ENCODE measurements at regions not wholly inside any gene's neighbourhood (a gene's known extent, or its start where the extent isn't known, plus 50 kb on each side); places are given as distances from the start of the nearest gene placed in this dataset.

DNA sequence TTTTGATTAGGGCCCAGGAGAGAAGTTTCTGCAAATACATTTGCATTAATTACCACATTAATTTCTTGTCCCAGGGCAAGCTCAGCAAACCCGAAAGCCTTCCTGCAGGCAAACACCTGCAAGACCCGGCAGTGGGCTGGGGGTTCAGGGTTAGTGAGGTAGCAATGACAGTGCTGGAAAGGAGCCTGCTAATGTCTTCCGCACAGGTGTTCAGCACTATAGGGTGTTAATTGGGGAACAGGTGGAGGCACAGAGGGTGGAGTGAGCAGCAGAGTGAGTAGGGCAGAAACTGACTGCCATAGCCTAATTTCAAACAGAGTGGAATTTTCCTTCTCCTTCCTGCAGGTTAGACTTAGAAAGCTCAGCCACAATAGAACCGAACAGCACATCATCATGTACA lies 50.9 kb upstream of the UBASH3B start:
- no peaks in the 10 kb centered on the region for H3K36me3 ChIP-seq (ENCODE audit: insufficient read depth, low read length)
- no peak overlapping the region for H3K9ac ChIP-seq (ENCODE audit: insufficient read length)
- H3K9me3 ChIP-seq (ENCODE audit: low read depth, low read length), result no peaks in the 10 kb centered on the region
- no peak for TF ChIP-seq POLR2AphosphoS5 (IDR thresholded peaks at IDR 0.05; ENCODE audit: borderline replicate concordance, low read depth, low read length)
- no peak for TF ChIP-seq EZH2 (IDR thresholded peaks at IDR 0.05)
- TF ChIP-seq FOXP2 (optimal IDR thresholded peaks at IDR 0.05; ENCODE audit: control extremely low read depth, extremely low read length, insufficient read depth), result no peak
- H3K27ac ChIP-seq, result no peak overlapping the region
- DNase-seq (ENCODE audit: low read depth, low spot score), result no peak
- no peak overlapping the region for H3K4me3 ChIP-seq

DNA sequence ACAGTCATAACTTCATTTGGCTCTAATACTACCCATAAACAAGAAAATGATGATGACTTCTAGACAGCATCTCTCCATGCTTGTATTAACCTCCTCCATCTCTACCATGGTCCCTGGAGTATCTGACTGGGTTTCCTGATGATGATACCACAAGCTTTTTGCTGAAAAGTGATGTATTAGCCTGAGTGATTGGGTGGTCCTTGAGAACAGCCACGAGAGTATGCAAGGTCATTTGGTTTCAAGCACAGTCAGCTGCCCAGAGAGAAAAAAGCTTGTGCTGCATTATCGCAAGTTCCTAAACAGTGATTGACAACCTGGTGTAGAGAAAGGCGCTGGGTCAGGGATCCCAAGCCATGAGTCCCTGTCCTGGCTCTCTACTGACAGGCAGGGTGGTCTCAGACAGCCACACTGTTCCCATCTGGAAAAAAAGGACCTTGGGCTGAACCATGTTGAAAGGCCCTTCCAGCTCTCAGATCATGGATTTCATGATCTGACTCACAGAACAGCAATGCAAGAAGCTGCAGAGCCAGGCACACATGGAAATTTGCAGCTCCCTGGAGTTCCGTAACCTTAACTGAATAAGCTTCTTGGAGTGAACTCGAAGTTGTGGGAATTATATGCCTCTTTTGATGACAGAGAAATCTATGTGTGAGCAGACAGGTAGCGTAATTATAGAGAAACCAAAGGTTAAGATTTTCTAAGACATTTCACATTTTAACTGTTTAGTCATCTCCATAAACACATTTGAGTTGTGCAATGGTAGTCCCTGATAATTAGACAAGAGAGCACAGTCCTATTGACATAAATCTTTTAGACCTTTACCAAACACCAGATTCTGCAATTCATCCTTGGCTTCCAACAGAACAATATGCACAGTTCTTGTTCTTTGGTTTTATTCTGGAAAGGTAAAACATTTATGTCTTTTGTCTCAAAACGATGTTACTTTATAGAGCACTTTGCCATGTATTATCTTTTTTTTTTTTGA lies 54.1 kb upstream of the UBASH3B start:
- TF ChIP-seq EZH2 (IDR thresholded peaks at IDR 0.05) (no peak), FOXP2 (optimal IDR thresholded peaks at IDR 0.05; ENCODE audit: control extremely low read depth, extremely low read length, insufficient read depth) (no peak), POLR2AphosphoS5 (IDR thresholded peaks at IDR 0.05; ENCODE audit: borderline replicate concordance, low read depth, low read length) (no peak)
- Histone ChIP-seq H3K27ac (no peak overlapping the region), H3K9ac (ENCODE audit: insufficient read length) (no peak overlapping the region), H3K9me3 (ENCODE audit: low read depth, low read length) (no peaks in the 10 kb centered on the region), H3K4me3 (no peak overlapping the region), H3K36me3 (ENCODE audit: insufficient read depth, low read length) (no peaks in the 10 kb centered on the region)
- DNase-seq (ENCODE audit: low read depth, low spot score), result no peak

DNA sequence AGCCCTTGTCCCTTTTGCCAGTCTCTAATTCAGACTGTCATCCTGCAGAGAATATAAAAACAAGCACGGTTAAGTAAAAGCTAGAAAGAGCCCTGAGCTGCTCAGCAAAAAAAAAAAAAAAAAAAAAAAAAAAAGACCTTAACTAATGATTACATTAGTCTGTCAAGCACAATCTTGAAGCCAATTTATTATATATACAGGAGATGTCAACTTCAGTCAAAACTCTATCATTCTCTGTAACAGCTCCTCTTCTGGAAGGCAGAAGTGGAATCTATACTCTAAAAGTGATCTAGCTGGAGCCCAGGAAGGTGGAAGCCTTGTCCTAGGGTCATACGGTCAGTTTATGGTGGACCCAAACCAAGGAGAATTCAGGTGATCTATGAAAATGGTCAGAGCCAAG lies 55.2 kb upstream of the UBASH3B start:
- H3K9me3 ChIP-seq (ENCODE audit: low read depth, low read length), result no peaks in the 10 kb centered on the region
- H3K9ac ChIP-seq (ENCODE audit: insufficient read length), result no peak overlapping the region
- TF ChIP-seq POLR2AphosphoS5 (IDR thresholded peaks at IDR 0.05; ENCODE audit: borderline replicate concordance, low read depth, low read length), result no peak
- TF ChIP-seq EZH2 (IDR thresholded peaks at IDR 0.05), result no peak
- no peak for TF ChIP-seq FOXP2 (optimal IDR thresholded peaks at IDR 0.05; ENCODE audit: control extremely low read depth, extremely low read length, insufficient read depth)
- no peak for DNase-seq (ENCODE audit: low read depth, low spot score)
- H3K36me3 ChIP-seq (ENCODE audit: insufficient read depth, low read length), result no peaks in the 10 kb centered on the region
- H3K27ac ChIP-seq, result no peak overlapping the region
- H3K4me3 ChIP-seq, result no peak overlapping the region

DNA sequence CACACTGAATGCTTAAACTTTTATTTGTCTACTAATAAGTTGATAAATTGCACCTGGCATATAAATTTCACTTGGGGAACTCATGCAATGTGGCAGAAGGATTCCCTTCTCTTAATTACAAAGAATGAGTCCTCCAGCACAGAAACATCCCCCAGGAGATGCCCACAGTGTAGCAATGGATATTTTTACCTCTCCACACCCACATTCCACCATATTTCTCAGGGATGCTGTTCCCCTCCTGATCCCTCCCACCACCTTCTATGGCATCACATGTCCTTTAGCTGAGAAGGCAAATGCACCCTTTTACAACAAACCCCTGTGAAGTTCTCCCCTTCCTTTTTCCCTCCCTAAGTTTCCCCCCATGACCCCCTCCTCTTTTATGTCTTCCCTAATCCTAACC lies 56.1 kb upstream of the UBASH3B start:
- TF ChIP-seq POLR2AphosphoS5 (IDR thresholded peaks at IDR 0.05; ENCODE audit: borderline replicate concordance, low read depth, low read length), result no peak

DNA sequence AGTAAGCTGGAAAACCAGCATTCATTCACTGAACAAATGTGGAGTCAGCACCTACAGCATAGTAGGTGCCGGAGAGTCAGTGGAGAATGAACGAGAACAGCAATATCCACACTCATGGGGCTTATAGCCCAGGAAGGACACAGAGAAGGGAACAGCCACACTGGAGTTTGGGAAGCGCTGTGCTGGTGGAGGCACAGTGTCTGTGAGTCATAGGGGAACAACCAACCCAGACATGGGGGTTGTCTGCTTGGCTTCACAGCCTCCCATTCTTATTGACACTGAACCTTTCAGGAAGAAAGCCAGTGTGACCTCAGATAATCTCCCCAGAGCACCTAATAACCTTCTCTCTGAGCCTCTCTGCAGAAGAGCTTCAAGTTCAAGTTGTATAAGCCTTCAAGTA lies 56.6 kb upstream of the UBASH3B start:
- no peak overlapping the region for H3K4me3 ChIP-seq
- H3K36me3 ChIP-seq (ENCODE audit: insufficient read depth, low read length), result no peaks in the 10 kb centered on the region
- DNase-seq (ENCODE audit: low read depth, low spot score), result no peak
- H3K27ac ChIP-seq, result no peak overlapping the region
- no peak overlapping the region for H3K9ac ChIP-seq (ENCODE audit: insufficient read length)
- no peak for TF ChIP-seq POLR2AphosphoS5 (IDR thresholded peaks at IDR 0.05; ENCODE audit: borderline replicate concordance, low read depth, low read length)
- no peak for TF ChIP-seq FOXP2 (optimal IDR thresholded peaks at IDR 0.05; ENCODE audit: control extremely low read depth, extremely low read length, insufficient read depth)
- no peak for TF ChIP-seq EZH2 (IDR thresholded peaks at IDR 0.05)
- no peaks in the 10 kb centered on the region for H3K9me3 ChIP-seq (ENCODE audit: low read depth, low read length)

More for the DNA sequence above, 56.1 kb upstream of the UBASH3B start:
- Histone ChIP-seq H3K4me3 (no peak overlapping the region), H3K9ac (ENCODE audit: insufficient read length) (no peak overlapping the region), H3K9me3 (ENCODE audit: low read depth, low read length) (no peaks in the 10 kb centered on the region), H3K36me3 (ENCODE audit: insufficient read depth, low read length) (no peaks in the 10 kb centered on the region), H3K27ac (no peak overlapping the region)
- no peak for DNase-seq (ENCODE audit: low read depth, low spot score)

DNA sequence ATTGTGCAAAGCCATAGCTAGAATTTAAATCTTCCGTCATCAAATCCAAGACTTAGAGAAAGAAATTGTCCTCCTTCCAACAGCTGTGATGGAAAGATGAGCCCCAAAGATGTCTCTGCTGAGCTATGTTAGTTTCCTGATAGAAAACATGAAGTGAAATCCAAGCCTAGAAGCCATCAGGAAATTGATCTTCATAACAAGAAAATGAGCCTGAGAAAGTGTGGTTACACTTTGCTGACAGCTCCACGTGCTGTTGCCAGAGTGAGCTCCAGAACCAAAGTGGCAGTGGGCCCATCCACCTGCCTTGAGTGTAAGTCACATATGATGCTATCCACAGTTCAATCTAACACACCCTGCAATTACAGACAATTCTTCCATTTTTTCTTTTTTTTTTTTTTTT lies 58.0 kb upstream of the UBASH3B start:
- no peak for TF ChIP-seq EZH2 (IDR thresholded peaks at IDR 0.05)
- no peak for TF ChIP-seq POLR2AphosphoS5 (IDR thresholded peaks at IDR 0.05; ENCODE audit: borderline replicate concordance, low read depth, low read length)
- TF ChIP-seq FOXP2 (optimal IDR thresholded peaks at IDR 0.05; ENCODE audit: control extremely low read depth, extremely low read length, insufficient read depth), result no peak
- no peak overlapping the region for H3K27ac ChIP-seq
- H3K9me3 ChIP-seq (ENCODE audit: low read depth, low read length), result no peaks in the 10 kb centered on the region
- DNase-seq (ENCODE audit: low read depth, low spot score), result no peak
- H3K4me3 ChIP-seq, result no peak overlapping the region
- no peaks in the 10 kb centered on the region for H3K36me3 ChIP-seq (ENCODE audit: insufficient read depth, low read length)
- no peak overlapping the region for H3K9ac ChIP-seq (ENCODE audit: insufficient read length)

DNA sequence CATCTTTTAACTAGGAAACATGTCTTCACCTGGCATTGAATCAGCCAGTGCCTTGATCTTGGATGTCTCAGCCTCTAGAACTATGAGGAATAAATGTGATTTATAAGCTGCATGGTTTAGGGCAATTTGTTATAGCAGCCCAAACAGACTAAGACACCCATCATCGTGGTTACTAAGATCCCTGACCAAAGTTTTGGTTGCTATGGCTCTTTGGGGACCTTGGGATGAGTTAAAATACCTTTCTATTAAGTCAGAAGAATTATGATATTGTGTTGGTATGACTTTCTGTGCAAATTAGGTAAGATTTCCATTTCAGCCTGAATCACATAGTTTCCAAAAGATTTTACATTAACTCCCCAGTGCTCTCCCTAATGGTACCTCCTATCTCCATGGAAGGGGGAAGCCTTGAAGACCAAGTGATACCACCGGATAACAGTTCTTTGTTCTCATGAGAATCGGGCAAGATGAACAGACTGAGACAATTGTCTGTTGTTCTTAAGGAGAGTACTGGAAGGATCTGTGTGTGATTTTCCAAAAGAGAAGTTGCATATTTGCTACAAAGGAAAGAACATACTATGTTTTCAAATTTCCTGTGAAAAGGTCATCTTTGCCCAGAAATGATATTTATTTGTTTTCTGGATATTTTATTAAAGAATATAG lies 60.4 kb upstream of the UBASH3B start:
- H3K36me3 ChIP-seq (ENCODE audit: insufficient read depth, low read length), result no peaks in the 10 kb centered on the region
- no peak for DNase-seq (ENCODE audit: low read depth, low spot score)
- no peak overlapping the region for H3K9ac ChIP-seq (ENCODE audit: insufficient read length)
- H3K9me3 ChIP-seq (ENCODE audit: low read depth, low read length), result no peaks in the 10 kb centered on the region
- no peak for TF ChIP-seq EZH2 (IDR thresholded peaks at IDR 0.05)
- no peak for TF ChIP-seq POLR2AphosphoS5 (IDR thresholded peaks at IDR 0.05; ENCODE audit: borderline replicate concordance, low read depth, low read length)
- TF ChIP-seq FOXP2 (optimal IDR thresholded peaks at IDR 0.05; ENCODE audit: control extremely low read depth, extremely low read length, insufficient read depth), result no peak
- H3K27ac ChIP-seq, result no peak overlapping the region
- no peak overlapping the region for H3K4me3 ChIP-seq

DNA sequence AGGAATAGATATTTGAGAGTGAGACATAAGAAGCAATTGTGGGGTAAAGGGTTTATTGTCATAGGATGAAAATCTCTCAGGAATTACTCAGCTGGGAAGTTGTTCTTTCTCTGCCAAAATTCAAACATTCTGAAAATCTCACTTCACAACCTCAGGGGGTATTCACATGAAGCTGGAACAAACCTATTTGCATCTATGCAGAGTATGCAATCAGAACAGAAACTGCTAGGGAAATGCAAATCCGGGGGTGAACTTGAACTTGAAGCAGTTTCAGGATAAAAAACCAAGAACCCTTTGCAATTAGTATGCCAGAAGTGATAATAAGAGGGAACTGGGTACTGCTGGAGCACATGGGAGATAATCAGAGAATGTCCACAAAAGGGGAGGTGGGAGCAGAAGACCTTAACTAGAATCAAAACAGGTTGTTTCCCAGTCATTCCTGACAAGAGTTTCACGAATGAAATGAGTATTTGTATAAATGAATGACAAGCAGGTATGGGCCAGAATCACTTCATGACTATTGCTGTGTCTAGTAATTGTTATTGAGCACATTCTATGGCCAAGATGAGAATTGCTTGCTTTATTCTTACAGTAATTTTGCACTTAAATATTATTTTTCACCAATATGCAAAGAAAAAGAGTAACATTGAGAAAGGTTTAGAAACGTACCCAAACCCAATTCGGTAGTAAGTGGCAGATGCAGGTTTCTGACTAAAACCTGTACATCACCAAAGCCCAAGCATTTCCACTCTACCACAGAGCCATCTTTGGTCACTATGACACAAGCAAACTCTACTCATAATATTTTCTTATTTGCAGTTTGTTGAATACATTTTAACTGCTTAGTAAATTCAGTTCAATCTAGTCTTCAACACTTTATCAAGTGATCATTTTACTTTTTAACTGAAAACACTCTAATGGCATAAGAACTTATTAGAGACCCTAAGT lies 61.8 kb upstream of the UBASH3B start:
- TF ChIP-seq FOXP2 (optimal IDR thresholded peaks at IDR 0.05; ENCODE audit: control extremely low read depth, extremely low read length, insufficient read depth) (no peak), POLR2AphosphoS5 (IDR thresholded peaks at IDR 0.05; ENCODE audit: borderline replicate concordance, low read depth, low read length) (no peak), EZH2 (IDR thresholded peaks at IDR 0.05) (no peak)
- H3K36me3 ChIP-seq (ENCODE audit: insufficient read depth, low read length), result no peaks in the 10 kb centered on the region
- H3K4me3 ChIP-seq, result no peak overlapping the region
- H3K27ac ChIP-seq, result no peak overlapping the region
- no peak overlapping the region for H3K9ac ChIP-seq (ENCODE audit: insufficient read length)
- DNase-seq (ENCODE audit: low read depth, low spot score), result no peak
- H3K9me3 ChIP-seq (ENCODE audit: low read depth, low read length), result no peaks in the 10 kb centered on the region

All from SK-N-MC (cell line).